Upper lobe of left lung (tissue), 6 donors: ENCODE measurements at regions not wholly inside any gene's neighbourhood (a gene's known extent, or its start where the extent isn't known, plus 50 kb on each side); places are given as distances from the start of the nearest gene placed in this dataset.
"Not testable (repeated sequence)": the region's sequence is repeated elsewhere in the genome, so short reads cannot be mapped to it uniquely, and the experiment has no call there.

Experiments
- ATAC-seq, 2 donors: fragments of 200-7000 bp; cut with Tn5 transposase; one replicate each; pipeline ENCODE4 v1.9.1; 2022; ENCODE audit warnings: mild to moderate bottlenecking in 2 of 2, moderate library complexity in 2 of 2; ENCODE audit not compliant: low FRiP score in 2 of 2
- DNase-seq, 2 donors: peaks; one replicate each; pipeline ENCODE4 v3.0.0-alpha.2; 2019 to 2020
- H3K27ac ChIP-seq, 4 donors: fragments of 200-600 bp; sonication (generic); one replicate each; pipeline ENCODE4 v1.5.1; 2016 to 2019
- H3K27me3 ChIP-seq, 4 donors: fragments of 200-600 bp; sonication (generic); one replicate each; pipeline ENCODE4 v1.5.1; 2017 to 2019
- H3K36me3 ChIP-seq, 4 donors: fragments of 200-600 bp; sonication (generic); one replicate each; pipeline ENCODE4 v1.5.1; 2016 to 2019
- H3K4me1 ChIP-seq, 4 donors: fragments of 200-600 bp; sonication (generic); one replicate each; pipeline ENCODE4 v1.5.1; 2018 to 2019
- H3K4me3 ChIP-seq, 4 donors: fragments of 200-600 bp; sonication (generic); one replicate each; pipeline ENCODE4 v1.5.1; 2017 to 2019; ENCODE audit warnings: mild to moderate bottlenecking in 2 of 4, moderate library complexity in 1 of 4
- H3K9me3 ChIP-seq, 4 donors: fragments of 200-600 bp; sonication (generic); one replicate each; pipeline ENCODE4 v1.5.1; 2018 to 2019
- EP300 ChIP-seq, 4 donors: sonication (generic); formaldehyde crosslinking; IDR thresholded peaks; one replicate each; pipeline ENCODE4 v1.5.1; 2017; ENCODE audit warnings: antibody characterized with exemption in 4 of 4, control low read depth in 2 of 4
- POLR2A ChIP-seq, 4 donors: fragments of 450-650 bp; IDR thresholded peaks; one replicate each; pipeline ENCODE4 v1.5.1; 2016 to 2017; ENCODE audit warnings: antibody characterized with exemption in 4 of 4, mild to moderate bottlenecking in 2 of 4
- POLR2AphosphoS5 ChIP-seq, 2 donors: sonication (generic); formaldehyde crosslinking; IDR thresholded peaks; one replicate each; pipeline ENCODE4 v1.5.1; 2017; ENCODE audit warnings: antibody characterized with exemption in 2 of 2
- WGBS, 2 donors: methylation state at CpG; one replicate each; pipeline ENCODE4 v1.1.5; 2017 to 2018; 5-methylcytosine and 5-hydroxymethylcytosine counted together
- TF ChIP-seq, protein P1 (sequence below), 6 experiments: fragments of 450-650 bp in 4 of 6; fragments of 200-600 bp in 2 of 6; sonication (generic) in 2 of 6; IDR thresholded peaks; one replicate each; pipeline ENCODE4 v1.5.1; 2016 to 2019; ENCODE audit warnings: antibody characterized with exemption in 6 of 6
- donor health status: DM: no; HTN: no; CAD: no; lungs with moderate emphysema.
- donor health status: DM: no; HTN: yes; CAD: no; lungs with severe emphysema.

DNA sequence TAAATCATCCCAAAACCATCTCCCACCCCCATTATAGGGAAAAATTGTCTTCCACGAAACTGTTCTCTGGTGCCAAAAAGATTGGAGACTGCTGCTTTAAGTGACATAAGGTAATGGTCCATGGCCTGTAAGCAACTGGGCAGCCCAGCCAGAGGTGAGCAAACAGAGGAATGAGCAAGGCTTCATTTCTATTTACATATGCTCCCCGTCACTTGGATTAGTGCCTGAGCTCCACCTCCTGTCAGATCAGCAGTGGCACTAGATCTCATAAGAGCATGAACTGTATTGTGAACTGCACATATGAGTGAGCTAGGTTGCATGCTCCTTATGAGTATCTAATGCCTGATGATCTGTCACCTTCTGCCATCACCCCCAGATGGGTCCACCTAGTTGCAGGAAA lies 1159.8 kb upstream of the ALCAM start:
- H3K36me3 ChIP-seq: no peaks in the 10 kb centered on the region
- TF ChIP-seq EP300 (IDR thresholded peaks at IDR 0.05) (no peak), POLR2A (IDR thresholded peaks at IDR 0.05) (no peak), POLR2AphosphoS5 (IDR thresholded peaks at IDR 0.05) (no peak)
- TF ChIP-seq, protein P1, sequence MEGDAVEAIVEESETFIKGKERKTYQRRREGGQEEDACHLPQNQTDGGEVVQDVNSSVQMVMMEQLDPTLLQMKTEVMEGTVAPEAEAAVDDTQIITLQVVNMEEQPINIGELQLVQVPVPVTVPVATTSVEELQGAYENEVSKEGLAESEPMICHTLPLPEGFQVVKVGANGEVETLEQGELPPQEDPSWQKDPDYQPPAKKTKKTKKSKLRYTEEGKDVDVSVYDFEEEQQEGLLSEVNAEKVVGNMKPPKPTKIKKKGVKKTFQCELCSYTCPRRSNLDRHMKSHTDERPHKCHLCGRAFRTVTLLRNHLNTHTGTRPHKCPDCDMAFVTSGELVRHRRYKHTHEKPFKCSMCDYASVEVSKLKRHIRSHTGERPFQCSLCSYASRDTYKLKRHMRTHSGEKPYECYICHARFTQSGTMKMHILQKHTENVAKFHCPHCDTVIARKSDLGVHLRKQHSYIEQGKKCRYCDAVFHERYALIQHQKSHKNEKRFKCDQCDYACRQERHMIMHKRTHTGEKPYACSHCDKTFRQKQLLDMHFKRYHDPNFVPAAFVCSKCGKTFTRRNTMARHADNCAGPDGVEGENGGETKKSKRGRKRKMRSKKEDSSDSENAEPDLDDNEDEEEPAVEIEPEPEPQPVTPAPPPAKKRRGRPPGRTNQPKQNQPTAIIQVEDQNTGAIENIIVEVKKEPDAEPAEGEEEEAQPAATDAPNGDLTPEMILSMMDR (IDR thresholded peaks at IDR 0.05): no peak
- no peaks in the 10 kb centered on the region for H3K4me1 ChIP-seq
- no peaks in the 10 kb centered on the region for H3K27me3 ChIP-seq
- H3K9me3 ChIP-seq: no peaks in the 10 kb centered on the region
- 64 to 75% methylated on average over 2 of the region's 2 CpGs for WGBS, 2 donors
- no peak for ATAC-seq
- no peak for DNase-seq
- no peak overlapping the region for H3K27ac ChIP-seq
- no peak overlapping the region for H3K4me3 ChIP-seq

DNA sequence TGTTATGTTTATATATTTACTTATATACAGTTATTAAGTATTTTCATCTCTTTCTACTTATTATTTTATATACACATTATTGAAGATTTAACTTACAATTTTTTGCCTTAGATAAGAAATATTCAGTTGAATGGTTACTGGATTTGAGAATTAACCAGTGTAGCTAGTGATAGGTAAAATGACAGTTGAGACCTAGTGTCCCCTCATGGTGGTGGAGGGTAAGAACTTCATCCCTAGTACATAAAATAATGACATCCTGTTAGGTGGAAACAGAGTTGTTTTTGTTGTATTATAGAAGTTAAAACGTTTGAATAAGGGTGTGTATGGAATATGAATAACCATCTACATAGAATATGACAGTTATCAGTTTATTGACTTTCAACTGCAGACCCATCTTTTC lies 1152.4 kb upstream of the ALCAM start:
- Histone ChIP-seq H3K4me3 (no peak overlapping the region), H3K27me3 (no peaks in the 10 kb centered on the region), H3K36me3 (no peaks in the 10 kb centered on the region), H3K9me3 (no peaks in the 10 kb centered on the region), H3K4me1 (no peaks in the 10 kb centered on the region), H3K27ac (no peak overlapping the region)
- no peak for ATAC-seq
- no peak for DNase-seq
- 12 to 20% methylated on average over 1 of the region's 1 CpG for WGBS, 2 donors
- TF ChIP-seq POLR2A (IDR thresholded peaks at IDR 0.05) (no peak), POLR2AphosphoS5 (IDR thresholded peaks at IDR 0.05) (no peak)
- TF ChIP-seq, protein P1 (IDR thresholded peaks at IDR 0.05): no peak

DNA sequence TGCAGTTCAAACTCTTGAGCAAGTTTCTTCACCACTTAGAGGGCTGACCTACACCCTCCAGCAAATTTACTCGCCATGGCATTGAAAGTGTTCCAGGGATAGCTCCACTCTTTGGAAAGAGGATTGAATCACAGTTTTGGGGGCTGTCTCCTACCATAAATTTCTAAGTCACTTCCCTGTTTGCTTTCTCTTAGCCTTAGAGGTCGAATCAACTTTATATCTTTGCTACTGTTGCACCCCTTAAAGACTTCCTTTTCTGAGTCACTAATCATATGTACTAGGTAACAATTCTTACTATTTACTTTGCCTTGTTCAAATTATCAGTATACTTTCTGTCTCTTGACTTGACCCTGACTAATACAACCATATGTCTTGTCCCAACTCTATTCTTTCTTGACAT lies 1151.8 kb upstream of the ALCAM start:
- H3K27me3 ChIP-seq: no peaks in the 10 kb centered on the region
- TF ChIP-seq POLR2A (IDR thresholded peaks at IDR 0.05) (no peak), POLR2AphosphoS5 (IDR thresholded peaks at IDR 0.05) (no peak), EP300 (IDR thresholded peaks at IDR 0.05) (no peak)
- TF ChIP-seq, protein P1 (IDR thresholded peaks at IDR 0.05): no peak
- WGBS, 2 donors: 42 to 52% methylated on average over 2 of the region's 2 CpGs
- H3K9me3 ChIP-seq: no peaks in the 10 kb centered on the region
- no peak for DNase-seq
- no peaks in the 10 kb centered on the region for H3K36me3 ChIP-seq
- no peak overlapping the region for H3K4me3 ChIP-seq
- no peak overlapping the region for H3K27ac ChIP-seq
- no peak for ATAC-seq
- no peaks in the 10 kb centered on the region for H3K4me1 ChIP-seq

DNA sequence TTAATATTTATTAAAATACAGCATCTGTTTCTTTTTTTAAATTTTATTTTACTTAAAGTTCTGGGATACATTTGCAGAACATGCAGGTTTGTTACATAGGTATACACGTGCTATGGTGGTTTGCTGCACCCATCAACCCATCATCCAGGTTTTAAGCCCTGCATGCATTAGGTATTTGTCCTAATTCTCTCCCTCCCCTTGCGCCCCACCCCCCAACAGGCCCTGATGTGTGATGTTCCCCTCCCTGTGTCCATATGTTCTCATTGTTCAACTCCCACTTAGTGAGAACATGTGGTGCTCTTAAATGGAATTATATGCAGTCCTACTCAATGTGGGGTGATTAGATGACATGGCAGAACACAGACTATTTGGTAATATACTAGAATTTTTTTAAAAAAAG lies 1147.7 kb upstream of the ALCAM start:
- DNase-seq, H3K36me3 ChIP-seq, H3K4me3 ChIP-seq, H3K4me1 ChIP-seq, H3K27me3 ChIP-seq, H3K27ac ChIP-seq, ATAC-seq, H3K9me3 ChIP-seq: not testable (repeated sequence)
- 77 to 92% methylated on average over 2 of the region's 2 CpGs for WGBS, 2 donors

DNA sequence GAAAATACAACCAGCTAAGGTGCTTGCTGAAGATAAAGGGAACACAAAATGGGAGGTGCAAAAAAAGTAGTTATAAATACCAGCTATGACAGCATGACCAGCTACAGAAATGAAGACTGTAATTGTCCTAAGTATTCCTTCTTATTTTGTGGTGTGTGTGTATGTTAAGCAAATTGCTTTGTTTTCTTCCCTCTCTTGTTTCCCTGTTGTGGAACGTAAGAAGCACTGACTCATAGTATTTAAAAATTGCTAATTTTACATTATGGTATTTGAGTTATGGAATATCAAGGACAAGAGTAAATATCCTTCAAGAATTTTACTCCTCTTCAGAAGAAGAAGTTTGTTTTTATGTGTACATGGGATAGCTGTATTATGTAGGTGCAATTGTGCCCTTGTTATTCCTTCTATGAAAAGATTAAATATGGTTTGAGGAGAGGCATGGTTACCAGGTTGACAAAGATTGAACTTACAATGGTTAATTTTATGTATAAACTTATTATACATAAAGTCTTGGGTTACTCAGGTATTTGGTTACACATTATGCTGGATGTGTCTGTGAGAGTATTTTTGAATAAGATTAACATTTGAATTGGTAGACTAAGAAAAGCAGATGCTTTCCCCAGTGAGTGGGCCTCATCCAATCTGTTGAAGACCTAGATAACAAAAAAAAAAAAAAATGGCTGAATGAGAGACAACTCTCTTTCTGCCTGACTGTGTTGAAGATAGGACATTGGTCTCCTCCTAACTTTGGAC lies 1132.1 kb upstream of the ALCAM start:
- WGBS, 2 donors: 59 to 77% methylated on average over 1 of the region's 1 CpG
- H3K9me3 ChIP-seq: no peaks in the 10 kb centered on the region
- no peaks in the 10 kb centered on the region for H3K4me1 ChIP-seq
- H3K4me3 ChIP-seq: no peak overlapping the region
- TF ChIP-seq EP300 (IDR thresholded peaks at IDR 0.05) (no peak), POLR2A (IDR thresholded peaks at IDR 0.05) (no peak), POLR2AphosphoS5 (IDR thresholded peaks at IDR 0.05) (no peak)
- TF ChIP-seq, protein P1 (IDR thresholded peaks at IDR 0.05): no peak
- no peaks in the 10 kb centered on the region for H3K36me3 ChIP-seq
- no peak for DNase-seq
- no peak for ATAC-seq
- no peak overlapping the region for H3K27ac ChIP-seq
- H3K27me3 ChIP-seq: no peaks in the 10 kb centered on the region
